ENCODE measurements at regions not wholly inside any gene's neighbourhood (a gene's known extent, or its start where the extent isn't known, plus 50 kb on each side); places are given as distances from the start of the nearest gene placed in this dataset.

GRCh38 chr2:3021720-3022119 is 355.9 kb downstream of the EIPR1 start:
- Histone ChIP-seq H3K56ac (replicated peaks; ENCODE audit: insufficient read length, low read depth, low read length) (no peak overlapping the region), H3K79me1 (ENCODE audit: low read depth, low read length) (no peaks in the 10 kb centered on the region), H2BK20ac (ENCODE audit: low read length) (no peak overlapping the region), H3K18ac (ENCODE audit: extremely low read depth, low read length) (no peak overlapping the region), H2BK12ac (ENCODE audit: low read depth, low read length) (no peak overlapping the region), H4K91ac (replicated peaks; ENCODE audit: insufficient read length, low read length) (no peak overlapping the region), H3K27ac (ENCODE audit: low read depth, low read length) (no peak overlapping the region), H2BK5ac (ENCODE audit: low read depth, low read length) (no peak overlapping the region), H3K23me2 (ENCODE audit: low read depth, low read length) (no peaks in the 10 kb centered on the region), H2AK5ac (ENCODE audit: low read depth, low read length) (no peak overlapping the region), H2BK120ac (replicated peaks; ENCODE audit: low read depth, low read length) (no peak overlapping the region), H3K4me3 (ENCODE audit: extremely low read depth in 1 of 4, insufficient read depth in 2 of 4, low read depth in 3 of 4, low read length in 4 of 4) (no peak overlapping the region), H3K9ac (replicated peaks in 1 of 4; ENCODE audit: extremely low read depth in 1 of 4, low read depth in 3 of 4, low read length in 3 of 4) (no peak overlapping the region), H3K14ac (ENCODE audit: insufficient read length) (no peak overlapping the region), H3K4me1 (replicated peaks in 1 of 4; ENCODE audit: control insufficient read depth in 3 of 4, insufficient read depth in 4 of 4, low read length in 3 of 4) (peaks cover 0 to 5% (median under 1%) of the 10 kb centered on the region in 4 experiments; a peak in 3 of 7 replicates), H3K9me3 (ENCODE audit: insufficient read depth in 2 of 2, low read depth in 1 of 2, low read length in 1 of 2) (peaks cover 0 to 2% of the 10 kb centered on the region in 2 experiments; a peak in 1 of 4 replicates), H3K23ac (ENCODE audit: insufficient read length) (no peak overlapping the region), H3K27me3 (replicated peaks in 1 of 4; ENCODE audit: control insufficient read depth in 3 of 4, extremely low read depth in 1 of 4, insufficient read depth in 3 of 4, low read length in 3 of 4) (no peaks in the 10 kb centered on the region), H4K8ac (ENCODE audit: extremely low read depth, insufficient read depth, low read length) (no peak overlapping the region; the same call in 1 of the 2 replicates), H3K4ac (replicated peaks; ENCODE audit: insufficient read length, low read depth, low read length) (no peak overlapping the region), H4K20me1 (replicated peaks in 1 of 2; ENCODE audit: control insufficient read depth in 1 of 2, insufficient read depth in 2 of 2, low read length in 2 of 2) (no peaks in the 10 kb centered on the region), H3K36me3 (ENCODE audit: control insufficient read depth in 2 of 4, insufficient read depth in 4 of 4, low read length in 3 of 4) (no peaks in the 10 kb centered on the region), H2BK15ac (ENCODE audit: low read length) (no peak overlapping the region), H3K79me2 (ENCODE audit: control insufficient read depth in 1 of 2, insufficient read depth in 2 of 2, low read length in 2 of 2) (no peaks in the 10 kb centered on the region), H2AFZ (ENCODE audit: low read length) (no peak overlapping the region), H3K4me2 (ENCODE audit: insufficient read depth in 1 of 2, low read depth in 2 of 2, low read length in 2 of 2) (no peak overlapping the region), H4K5ac (ENCODE audit: insufficient read length, low read depth, low read length) (no peak overlapping the region)
- no peak for TF ChIP-seq POLR2A (IDR thresholded peaks at IDR 0.05; ENCODE audit: control extremely low read depth in 1 of 2, low read depth in 2 of 2, low read length in 2 of 2)
- ChIA-PET CTCF (ENCODE audit: partially characterized antibody) (no interaction called here), POLR2A (ENCODE audit: partially characterized antibody) (no interaction called here)
- FAIRE-seq (no peak), DNase-seq (ENCODE audit: low read depth in 1 of 2, low spot score in 2 of 2) (no peak)
- WGBS, 2 experiments (ENCODE audit: extremely low coverage in 1 of 2, insufficient coverage in 1 of 2, insufficient read length in 1 of 2, insufficient replicate concordance in 2 of 2, low coverage in 1 of 2, low lambda C conversion rate in 2 of 2, missing lambda C conversion rate in 1 of 2): 93% methylated on average over 8 of the region's 8 CpGs; no CpG with 5 or more reads in 1 of the 2 experiments

Measured in H1 (cell line).